Activated CD4-positive, alpha-beta T cell treated with anti-CD3 and anti-CD28 coated beads, Interleukin-2, amount 50 U/mL, for 48 hours (primary cell): ENCODE measurements at regions not wholly inside any gene's neighbourhood (a gene's known extent, or its start where the extent isn't known, plus 50 kb on each side); places are given as distances from the start of the nearest gene placed in this dataset.

Experiments used
- DNase-seq, 2 experiments: peaks; one replicate each; pipeline ENCODE4 v3.0.0-alpha.2; 2020

- DNase-seq, result no peak
Measured at GRCh38 chr13:73782450-73783449, 351.5 kb downstream of the KLF12 start.

GRCh38 chr13:73781384-73781783, 352.8 kb downstream of the KLF12 start:
- DNase-seq, result no peak

- DNase-seq, result no peak
Measured at GRCh38 chr13:73779881-73780280, 354.3 kb downstream of the KLF12 start.

GRCh38 chr13:73778242-73778864, 355.9 kb downstream of the KLF12 start:
- no peak for DNase-seq

- DNase-seq, result no peak
Measured at GRCh38 chr13:73777134-73777533, 357.1 kb downstream of the KLF12 start.

- DNase-seq, result no peak
Measured at GRCh38 chr13:73776151-73776785, 357.9 kb downstream of the KLF12 start.

GRCh38 chr13:73773168-73773549, 361.0 kb downstream of the KLF12 start:
- DNase-seq, result no peak

GRCh38 chr13:73772449-73773167, 361.6 kb downstream of the KLF12 start:
- DNase-seq, result no peak

- peak; percentile 28 to 54 for DNase-seq
Measured at GRCh38 chr13:73767747-73768315, 366.4 kb downstream of the KLF12 start.

GRCh38 chr13:73767191-73767741, 366.9 kb downstream of the KLF12 start:
- no peak for DNase-seq

- DNase-seq, result peak; percentile 68 to 76
Measured at GRCh38 chr13:73765651-73766384, 368.4 kb downstream of the KLF12 start.

GRCh38 chr13:73759434-73759833, 374.8 kb downstream of the KLF12 start:
- DNase-seq, result no peak

- DNase-seq, result no peak
Measured at GRCh38 chr13:73757481-73758233, 376.5 kb downstream of the KLF12 start.

GRCh38 chr13:73754727-73755292, 379.4 kb downstream of the KLF12 start:
- no peak for DNase-seq

- DNase-seq, result no peak
Measured at GRCh38 chr13:73754241-73754640, 380.0 kb downstream of the KLF12 start.

- DNase-seq, result no peak
Measured at GRCh38 chr13:73751290-73751689, 382.9 kb downstream of the KLF12 start.

- DNase-seq, result no peak
Measured at GRCh38 chr13:73748404-73748803, 385.8 kb downstream of the KLF12 start.

- no peak for DNase-seq
Measured at GRCh38 chr13:73745190-73745589, 389.0 kb downstream of the KLF12 start.

GRCh38 chr13:73742982-73743381, 391.2 kb downstream of the KLF12 start:
- no peak for DNase-seq

GRCh38 chr13:73741742-73742141, 392.5 kb downstream of the KLF12 start:
- no peak for DNase-seq
